GM21360 (cell line): ENCODE measurements at regions not wholly inside any gene's neighbourhood (a gene's known extent, or its start where the extent isn't known, plus 50 kb on each side); places are given as distances from the start of the nearest gene placed in this dataset.
"Not testable (repeated sequence)": the region's sequence is repeated elsewhere in the genome, so short reads cannot be mapped to it uniquely, and the experiment has no call there.

Source experiments
- ATAC-seq: cut with Tn5 transposase; IDR thresholded peaks from one replicate; pipeline ENCODE4 v1.9.1; 2021; ENCODE audit warnings: mild to moderate bottlenecking, moderate library complexity; ENCODE audit not compliant: unreplicated experiment

GRCh38 chr3:138890555-138891187 is 55.9 kb upstream of the PIK3CB start:
- ATAC-seq = peak; percentile 72

- ATAC-seq = no peak
These were observed 55.1 kb upstream of the PIK3CB start for GRCh38 chr3:138889792-138890191.

- ATAC-seq = no peak
These were observed 53.8 kb upstream of the PIK3CB start for GRCh38 chr3:138888560-138888959.

- ATAC-seq = not testable (repeated sequence)
These were observed 51.4 kb upstream of the PIK3CB start for GRCh38 chr3:138886096-138886495.
